SKM-1 treated with dmso at 0.1 percent for 144 hours (cell line): ENCODE measurements at regions not wholly inside any gene's neighbourhood (a gene's known extent, or its start where the extent isn't known, plus 50 kb on each side); places are given as distances from the start of the nearest gene placed in this dataset.

Source experiments
- DNase-seq: peaks from one replicate; lab custom pipeline; 2025; ENCODE audit not compliant: unreplicated experiment; lab: John Stamatoyannopoulos, UW

DNA sequence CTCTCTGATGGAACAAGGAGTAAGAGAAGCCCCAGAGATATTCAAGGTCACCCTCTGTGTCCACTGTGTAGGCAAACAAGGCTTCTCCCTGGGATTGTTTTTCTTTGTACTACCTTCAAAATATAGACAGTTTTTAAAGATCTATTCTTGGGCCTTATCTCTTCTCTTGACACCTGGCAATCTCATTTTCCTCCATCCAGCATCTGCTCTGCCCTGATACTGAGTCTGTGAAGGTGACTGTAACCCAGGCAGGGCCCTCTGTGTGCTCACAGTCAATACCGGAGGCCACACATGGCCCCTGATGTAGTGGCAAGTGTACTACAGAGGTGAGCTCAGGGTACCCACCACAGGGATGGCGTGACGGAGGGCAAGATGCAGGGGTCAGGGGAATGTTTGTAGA lies 221.1 kb downstream of the SNX10 start:
- DNase-seq: no peak

DNA sequence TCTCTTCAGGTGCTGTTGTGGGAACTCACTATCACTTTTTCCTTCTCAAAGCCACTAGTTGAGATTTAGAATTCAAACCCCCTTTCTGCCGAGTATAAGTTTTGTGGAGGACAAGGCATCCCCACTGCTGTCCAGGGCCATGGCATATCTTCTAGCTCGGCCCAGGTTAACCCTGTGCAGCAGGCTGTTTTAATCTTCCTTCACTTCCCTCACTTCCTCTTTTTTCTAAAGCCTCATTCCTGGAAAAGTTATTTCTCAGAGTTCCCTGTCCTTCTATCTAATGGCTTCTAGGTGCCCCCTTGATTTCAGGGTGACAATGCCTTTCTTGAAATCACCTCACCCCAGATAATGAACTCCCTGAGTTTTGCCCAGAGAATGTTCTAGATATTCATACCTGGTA lies 222.3 kb downstream of the SNX10 start:
- no peak for DNase-seq

DNA sequence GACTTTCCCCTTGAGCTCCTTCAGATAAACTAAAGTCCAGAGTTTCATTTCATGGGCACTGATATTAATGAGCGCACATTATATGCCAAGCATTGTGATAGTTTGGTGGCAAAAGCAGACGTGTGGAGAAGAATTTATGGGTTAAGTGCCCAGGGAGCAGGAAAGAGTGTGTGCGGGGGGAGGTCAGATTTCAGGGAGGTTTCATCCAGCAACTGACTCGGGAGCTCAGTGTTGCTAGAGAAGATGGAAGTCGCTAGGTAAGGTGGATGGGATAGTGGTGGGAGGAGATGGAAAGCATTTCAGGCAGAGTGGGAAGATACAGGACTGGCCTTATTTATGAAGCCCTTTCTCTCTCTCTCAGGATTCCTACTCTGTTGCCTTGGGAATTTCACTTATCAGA lies 223.0 kb downstream of the SNX10 start:
- no peak for DNase-seq

DNA sequence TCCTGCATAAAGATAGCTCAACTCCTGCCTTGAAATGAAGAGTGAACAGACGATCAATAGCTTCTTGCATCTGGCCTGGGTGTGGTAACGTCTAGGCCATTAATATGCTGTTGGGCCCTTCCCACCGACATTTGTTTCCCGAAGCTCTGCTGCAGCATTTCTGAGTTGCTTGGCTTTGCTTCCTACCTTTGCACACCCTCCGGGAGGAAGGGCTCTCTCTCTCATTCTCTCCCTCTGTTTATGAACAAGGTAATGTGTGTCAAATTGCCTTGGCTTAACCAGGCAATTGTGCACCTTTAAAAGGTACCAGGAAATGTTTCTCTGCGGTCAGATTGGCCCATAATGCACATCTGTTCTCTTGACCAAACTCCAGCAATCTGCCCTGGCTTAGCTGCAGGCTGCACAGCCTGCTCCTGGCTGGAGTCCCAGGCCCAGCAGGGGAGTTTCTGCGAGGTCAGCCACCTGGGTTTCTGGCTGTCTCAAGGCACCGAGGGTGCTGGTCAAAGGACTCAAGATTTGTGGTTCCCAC lies 223.7 kb downstream of the SNX10 start:
- DNase-seq: no peak

DNA sequence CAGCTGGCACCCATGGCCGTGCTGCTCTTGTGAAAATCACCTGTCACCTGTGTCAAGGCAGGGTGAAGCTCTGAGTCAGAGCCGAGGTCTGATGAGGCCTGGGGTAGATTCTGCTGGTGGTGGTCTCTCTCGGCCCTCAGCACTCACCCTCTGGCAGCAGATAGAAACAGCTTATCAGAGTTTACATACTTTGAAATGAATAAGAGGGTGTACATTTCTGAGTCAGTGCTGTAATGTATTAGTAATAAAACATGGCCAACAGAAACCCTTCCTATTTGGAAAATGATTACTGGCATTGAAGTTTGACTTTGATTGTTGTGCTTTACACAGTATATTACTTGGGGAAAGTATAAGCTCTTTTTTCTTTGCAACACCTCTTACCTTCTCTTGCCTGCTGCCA lies 228.8 kb downstream of the SNX10 start:
- DNase-seq: no peak

DNA sequence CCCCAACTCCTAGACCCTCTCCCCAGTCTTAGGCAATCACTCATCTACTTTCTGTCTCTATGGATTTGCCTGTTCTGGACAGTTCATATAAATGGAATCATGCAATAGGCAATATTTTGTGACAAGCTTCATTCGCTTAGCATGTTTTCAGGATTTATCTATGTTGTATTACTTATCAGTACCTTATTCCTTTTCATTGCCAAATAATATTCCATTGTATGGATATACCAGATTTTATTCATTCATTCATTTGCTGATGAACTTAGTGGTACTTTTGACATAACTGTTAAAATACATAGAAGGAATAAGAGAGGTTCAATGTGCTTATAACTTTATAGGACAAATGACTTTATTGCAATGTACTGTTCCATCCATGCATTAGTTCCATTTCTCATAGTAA lies 231.0 kb downstream of the SNX10 start:
- DNase-seq: no peak

DNA sequence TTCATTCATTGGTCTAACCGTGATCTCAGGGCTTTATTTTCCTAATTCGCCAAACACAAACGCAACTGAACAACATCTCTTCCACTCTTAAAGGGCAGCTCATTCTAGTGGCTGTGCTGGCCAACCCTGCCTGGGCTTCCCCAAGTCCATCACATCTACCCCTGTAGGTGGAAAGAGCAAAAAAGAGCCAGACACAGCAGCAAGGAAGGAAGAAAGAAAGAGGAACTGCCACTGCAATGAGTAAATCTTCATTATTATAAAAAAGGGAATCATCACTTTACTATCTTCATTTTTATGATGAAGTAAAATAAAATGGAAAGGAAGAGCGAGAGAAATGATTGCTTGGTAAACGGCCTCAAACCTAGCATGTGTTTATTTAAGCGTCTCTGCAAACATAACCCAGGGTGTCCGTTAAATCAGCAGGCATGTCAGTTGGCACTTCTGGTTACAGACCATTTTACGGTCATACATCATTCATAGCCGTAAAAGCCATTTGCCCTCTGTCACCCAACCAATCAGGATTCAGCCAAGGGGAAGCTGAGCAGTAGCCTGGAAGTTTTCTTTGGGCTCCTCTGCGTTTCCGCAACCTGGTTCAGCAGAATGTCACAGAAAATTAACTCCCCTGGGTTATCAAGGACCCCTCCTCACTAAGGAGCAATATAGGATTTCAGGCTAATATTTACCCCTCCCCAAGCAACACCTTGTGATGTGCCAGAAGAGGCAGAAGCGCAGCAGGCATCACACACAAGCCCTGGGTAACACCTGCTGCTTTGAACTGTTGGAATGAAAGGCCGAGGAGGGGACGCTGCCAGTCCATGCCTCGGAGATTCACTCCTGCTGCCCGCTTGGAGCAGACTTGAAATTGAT lies 234.0 kb downstream of the SNX10 start:
- DNase-seq: no peak

DNA sequence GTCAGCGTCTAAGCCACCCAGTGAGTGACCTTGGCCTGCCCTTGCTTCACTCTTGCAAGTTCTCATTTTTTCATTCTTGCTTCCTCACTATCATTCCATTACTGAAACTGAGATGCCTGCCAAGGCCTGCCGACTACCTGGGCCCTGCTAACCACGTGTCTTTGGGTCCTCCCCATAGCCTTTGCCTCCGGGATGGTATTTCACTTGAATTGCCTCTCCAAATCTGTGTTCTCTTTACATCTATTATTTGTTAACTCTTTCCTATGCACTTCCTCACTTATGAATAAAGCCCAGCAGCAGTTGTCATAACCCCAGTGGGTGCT lies 234.6 kb downstream of the SNX10 start:
- no peak for DNase-seq

DNA sequence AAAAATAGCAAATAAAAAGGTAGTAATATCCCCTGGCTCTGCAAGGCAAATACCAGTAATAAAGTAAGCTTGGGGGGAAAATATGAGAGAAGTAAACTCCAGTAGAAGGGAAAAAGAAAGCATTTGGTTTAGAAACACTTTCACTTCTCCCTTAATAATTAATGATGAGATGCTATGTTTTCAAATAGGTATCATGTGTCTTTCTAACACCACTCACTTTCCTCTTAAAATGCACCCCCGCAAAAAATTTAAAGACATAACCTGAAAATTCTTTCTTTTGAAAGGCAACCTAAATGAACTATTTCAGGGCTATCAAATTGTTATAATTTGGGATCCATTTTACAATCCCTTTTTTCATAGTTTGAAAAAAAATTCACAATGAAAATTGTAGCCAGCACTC lies 240.3 kb downstream of the SNX10 start:
- DNase-seq: no peak

DNA sequence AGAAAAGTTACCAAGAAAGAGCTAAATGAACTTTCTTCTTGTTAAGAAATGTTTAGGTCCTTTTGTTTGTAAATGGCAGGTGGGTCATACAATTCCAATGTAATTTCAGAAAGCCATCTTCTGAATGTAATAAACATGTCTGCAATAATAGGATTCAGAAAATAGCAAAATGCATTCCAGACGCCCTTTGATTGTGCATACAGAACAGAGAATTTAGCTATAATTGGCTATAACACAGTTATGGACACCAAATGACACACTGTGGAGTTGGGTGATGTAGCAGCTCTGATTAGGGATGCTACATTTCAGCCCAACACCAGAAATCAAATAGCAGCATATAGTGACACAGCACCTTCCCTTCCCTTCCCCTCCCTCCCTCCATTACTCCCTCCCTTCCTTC lies 240.8 kb downstream of the SNX10 start:
- no peak for DNase-seq

DNA sequence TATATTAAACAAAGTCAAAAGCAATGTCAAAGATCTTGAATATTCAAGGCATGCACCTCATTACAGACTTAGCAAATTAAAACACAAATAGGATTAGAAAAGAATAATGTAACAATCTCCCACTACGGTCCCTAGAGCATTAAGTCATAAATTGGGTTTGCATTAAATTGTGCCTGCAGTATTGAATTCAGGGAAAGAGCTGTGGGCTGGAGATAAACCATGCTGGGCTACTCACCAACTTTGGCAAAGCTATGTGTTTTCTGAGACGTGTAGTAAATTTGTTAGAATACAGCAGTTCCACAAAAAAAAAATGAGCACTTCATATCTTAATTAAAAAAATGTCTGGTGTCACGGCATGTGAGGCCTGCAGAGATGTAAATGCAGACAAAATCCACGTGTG lies 241.6 kb downstream of the SNX10 start:
- DNase-seq: no peak

DNA sequence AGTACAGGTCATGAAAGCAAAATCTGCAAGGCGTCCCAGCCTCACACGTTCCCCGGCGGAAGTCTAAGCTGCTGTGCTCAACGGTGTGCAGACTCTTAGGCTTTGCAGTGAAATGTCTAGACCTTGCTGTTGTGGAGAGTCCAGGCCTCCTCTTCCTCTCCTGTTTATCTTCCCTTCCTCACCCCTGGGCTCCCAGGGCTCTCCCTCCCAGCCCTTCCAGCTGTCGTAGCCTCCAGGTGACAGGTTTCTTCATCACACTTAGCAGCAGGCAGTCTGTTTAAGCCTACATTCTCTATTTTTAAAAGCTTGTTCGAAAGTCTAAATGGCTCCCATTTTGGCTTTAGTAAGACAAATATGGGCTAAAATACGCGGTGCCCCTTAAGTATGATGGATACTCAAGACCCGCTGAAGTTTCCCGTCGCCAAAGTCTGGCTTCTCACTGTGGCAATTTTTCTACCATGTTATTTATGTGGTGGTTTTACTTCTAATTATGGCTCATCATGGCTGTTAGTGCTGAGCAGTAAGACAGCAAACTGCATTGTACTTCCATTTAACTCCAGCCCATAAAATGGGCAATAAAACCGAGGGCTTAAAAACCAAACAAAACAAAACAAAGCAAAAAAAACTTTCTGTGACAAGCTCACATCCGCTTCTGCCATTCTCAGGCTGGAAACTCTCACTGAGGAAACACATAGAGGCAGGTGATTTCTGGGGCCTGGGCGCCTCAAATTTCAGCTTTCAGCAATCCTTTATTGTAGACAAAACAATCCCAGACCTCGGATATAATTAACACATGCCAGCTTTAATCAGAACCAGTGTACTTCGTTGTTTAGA lies 243.2 kb downstream of the SNX10 start:
- no peak for DNase-seq

DNA sequence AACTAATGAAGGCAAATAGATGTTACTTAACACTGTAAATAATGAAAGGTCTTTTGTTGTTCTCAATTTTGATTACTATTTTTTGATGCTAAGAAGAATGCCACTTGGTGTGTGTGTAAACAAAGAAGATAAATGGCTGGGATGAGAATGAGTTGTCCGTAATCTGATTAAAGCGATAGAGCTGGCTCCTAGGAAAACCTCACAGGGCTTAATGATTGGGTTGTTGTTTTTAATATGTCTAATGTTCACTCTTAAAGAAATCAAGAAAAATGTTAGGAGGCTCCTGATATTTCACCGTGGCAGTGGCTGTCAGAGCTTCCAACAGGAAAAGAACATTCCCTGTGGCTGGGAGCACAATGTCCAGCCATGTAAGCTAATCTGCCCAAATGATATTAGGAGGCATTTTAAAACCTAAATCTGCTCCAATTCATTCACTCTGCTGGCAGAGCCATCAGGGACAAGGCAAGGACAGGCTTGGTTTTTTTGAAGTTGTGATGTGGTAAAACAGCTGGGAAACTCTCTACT lies 243.9 kb downstream of the SNX10 start:
- DNase-seq: no peak

DNA sequence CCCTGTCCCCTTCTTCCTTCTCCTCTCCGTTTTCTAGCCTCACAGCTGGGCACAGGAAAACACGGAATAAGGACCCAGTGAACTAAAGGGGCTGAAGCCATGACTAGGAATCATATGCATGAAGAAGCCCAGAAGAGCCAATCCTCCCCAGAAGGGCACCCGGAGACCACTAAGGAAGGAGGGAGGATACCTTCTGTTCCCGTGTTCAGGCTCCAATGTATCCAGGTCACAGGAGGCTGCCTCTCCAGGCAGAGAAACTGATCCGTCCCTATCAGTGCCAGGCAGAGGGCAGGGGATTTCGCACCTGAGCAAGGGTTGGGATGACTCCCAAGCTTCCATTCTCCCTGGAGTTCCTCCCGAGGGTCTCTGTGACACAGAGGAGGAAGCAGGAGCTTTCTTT lies 246.6 kb downstream of the SNX10 start:
- DNase-seq: no peak

DNA sequence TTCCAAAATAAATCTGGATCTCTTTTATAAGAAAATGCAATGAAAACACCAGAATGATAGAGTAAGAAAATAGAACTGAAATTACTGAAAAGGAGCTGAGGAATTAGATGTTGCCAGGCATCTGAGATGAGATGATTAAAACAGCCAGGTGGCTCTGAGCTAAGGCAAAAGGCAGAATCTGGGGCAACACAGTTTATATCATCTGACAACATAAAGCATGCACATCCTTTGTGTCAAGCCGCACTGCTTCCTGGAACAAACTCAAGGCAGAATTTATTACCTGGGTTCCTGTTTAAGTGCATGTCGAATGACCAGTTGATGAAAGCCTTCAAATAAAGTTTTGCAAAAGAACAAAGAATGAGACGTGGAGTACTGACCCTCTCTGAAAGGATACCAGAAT lies 247.0 kb downstream of the SNX10 start:
- DNase-seq: no peak

DNA sequence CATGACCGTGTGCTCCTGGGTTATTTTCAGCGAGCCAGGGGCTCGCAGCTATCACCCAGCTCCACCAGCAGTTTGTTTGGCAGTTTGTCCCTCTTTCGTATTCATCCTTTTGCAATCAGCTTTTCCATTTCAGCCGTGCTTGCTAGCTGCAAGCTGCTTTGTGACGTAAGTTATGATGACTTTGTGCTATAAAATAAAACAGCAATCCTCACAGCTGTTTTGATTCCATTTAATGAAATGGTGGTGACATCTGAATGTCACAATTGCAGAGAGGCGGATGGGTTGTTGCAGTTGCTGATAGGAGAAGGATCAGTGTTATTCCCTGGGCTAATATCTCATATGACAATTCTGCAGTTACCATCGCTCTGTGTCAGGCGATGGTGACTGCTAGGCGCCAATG lies 251.7 kb downstream of the SNX10 start:
- DNase-seq: no peak

DNA sequence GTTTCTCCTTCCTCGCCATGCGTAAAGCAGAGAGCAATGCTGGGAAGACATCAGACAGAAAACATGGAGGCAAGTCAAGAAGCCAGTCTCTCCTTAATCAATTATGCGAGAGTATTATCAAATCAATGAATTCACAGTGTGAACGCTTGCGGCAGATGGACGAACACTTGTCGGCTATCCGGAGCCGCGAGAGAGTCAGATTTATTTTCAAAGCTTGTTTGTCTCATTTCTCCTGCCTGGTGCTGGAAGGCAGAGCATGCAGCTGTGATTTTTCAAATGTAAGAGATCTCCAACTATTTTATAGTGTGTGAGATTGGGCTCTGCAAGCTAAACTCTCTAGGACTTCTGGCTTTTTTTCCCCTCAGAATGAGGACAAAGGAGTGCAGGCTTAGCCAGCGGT lies 252.3 kb downstream of the SNX10 start:
- no peak for DNase-seq

DNA sequence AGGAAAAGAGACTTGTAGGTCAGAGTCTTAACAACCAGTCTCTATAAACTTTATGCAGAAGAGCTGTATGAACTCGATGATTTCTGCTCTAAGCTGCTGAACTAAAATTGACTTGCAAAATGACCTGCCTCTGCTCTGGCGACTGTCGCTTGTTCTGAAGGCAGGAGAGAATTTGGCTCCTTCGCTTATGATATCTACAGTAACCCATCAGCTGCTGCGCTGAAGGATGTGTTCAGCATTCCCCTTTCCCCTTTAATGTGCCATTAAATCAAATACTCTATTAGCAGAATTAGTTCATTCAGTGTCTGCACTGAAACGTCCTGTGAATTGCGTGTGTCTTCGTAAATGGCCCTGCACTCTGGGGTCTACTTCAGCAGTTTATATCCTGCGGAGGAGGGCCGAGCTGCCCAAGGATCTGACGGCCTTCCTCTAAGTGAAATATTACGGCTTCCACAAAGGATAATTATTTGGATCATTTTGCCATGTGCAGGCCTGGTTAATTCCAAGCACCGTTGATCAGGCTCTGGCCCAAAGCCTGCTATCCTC lies 254.9 kb downstream of the SNX10 start:
- DNase-seq: no peak

DNA sequence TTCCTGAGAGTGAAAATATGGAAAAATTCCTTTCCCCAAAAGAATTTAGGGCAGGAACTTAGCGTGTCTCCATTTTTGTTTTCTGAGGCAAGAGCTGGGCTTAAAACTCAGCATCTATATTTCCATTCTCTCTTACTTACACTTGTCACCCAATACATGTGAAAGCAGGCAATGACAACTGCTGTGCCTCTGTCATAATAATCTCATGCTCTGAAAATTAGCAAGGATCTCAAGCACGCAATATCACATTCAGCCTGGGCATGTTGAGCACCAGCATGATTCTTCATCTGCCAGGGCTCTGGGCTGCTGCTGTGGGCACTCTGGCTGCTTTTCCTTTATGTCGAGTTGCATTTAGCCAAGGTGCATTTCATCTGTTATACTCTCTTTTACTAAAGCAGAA lies 255.5 kb downstream of the SNX10 start:
- no peak for DNase-seq

DNA sequence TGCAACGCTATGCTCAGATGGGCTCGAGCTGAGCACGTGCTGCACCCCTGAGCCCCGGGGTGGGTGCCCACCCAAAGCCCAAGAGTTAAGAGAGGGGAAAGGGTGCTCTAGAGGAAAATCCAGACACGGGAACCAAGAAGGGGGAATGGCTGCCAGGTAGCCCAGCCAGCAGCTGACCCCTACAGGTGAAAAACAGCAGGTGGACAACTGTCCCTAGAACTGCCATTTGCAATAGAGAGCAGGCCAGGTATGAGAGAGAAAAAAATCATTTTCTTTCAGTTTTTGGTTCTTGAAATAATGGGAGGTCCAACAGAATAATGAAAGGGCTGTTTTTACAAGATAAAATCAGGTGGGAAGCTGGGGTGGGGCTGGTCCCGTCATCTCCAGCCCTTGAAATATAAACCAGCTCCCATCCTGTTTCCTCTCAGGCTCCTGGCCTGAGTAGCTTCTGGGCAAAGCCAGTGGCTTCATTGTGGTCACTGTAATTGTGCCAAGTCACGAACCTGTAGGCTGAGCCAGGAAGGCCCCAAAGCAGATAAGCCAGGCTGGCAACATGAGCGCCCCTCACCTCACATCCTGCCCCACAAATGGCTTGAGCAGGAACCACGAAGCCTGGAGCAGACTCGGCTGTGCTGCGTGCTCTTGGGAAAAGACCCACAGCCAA lies 257.8 kb downstream of the SNX10 start:
- no peak for DNase-seq

DNA sequence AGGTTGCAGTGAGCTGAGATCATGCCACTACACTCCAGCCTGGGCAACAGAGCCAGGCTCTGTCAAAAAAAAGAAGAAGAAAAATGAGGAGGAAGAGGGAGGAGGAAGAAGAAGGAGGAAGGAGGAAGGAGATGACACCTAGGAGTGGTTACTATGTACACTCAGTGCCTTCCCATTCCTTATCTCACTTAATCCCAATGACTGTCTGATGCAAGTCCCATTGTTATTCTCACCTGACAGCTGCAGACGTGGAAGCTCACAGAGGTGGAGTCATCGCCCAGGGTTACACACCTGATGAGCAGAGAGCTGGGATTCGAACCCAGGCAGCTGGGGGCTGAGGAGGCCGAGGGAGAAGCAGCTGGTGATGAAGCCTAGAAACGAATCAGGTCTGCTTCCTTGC lies 258.8 kb downstream of the SNX10 start:
- DNase-seq: no peak
